ENCODE measurements at regions not wholly inside any gene's neighbourhood (a gene's known extent, or its start where the extent isn't known, plus 50 kb on each side); places are given as distances from the start of the nearest gene placed in this dataset.

DNA sequence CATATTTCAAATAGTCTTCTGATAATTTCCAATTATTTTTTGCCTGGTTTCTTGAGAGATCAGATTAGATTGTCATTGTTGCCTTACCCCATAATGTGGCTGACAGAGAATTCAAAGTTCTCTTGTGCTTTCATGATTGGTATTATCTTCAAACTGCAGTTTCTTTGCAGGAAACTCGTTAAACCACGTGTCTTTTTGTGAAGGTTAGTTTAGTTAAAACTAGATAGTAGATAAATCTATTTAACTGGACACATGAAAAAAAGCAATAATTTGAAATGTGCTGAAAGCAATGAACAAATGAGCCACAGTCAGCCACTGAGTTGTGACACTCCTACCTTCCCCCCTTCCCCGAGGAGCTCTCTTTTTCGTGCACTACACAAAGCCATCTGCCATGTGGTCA is 327.5 kb upstream of the UMPS start:
- Histone ChIP-seq H3K27ac (no peak overlapping the region), H3K36me3 (peaks cover 0 to 8% (median 0%) of the 10 kb centered on the region in 3 donors), H3K27me3 (no peaks in the 10 kb centered on the region), H3K9me3 (no peaks in the 10 kb centered on the region), H3K4me1 (no peaks in the 10 kb centered on the region), H3K4me3 (no peak overlapping the region)
- TF ChIP-seq POLR2A (IDR thresholded peaks at IDR 0.05): no peak
- TF ChIP-seq, protein P1, sequence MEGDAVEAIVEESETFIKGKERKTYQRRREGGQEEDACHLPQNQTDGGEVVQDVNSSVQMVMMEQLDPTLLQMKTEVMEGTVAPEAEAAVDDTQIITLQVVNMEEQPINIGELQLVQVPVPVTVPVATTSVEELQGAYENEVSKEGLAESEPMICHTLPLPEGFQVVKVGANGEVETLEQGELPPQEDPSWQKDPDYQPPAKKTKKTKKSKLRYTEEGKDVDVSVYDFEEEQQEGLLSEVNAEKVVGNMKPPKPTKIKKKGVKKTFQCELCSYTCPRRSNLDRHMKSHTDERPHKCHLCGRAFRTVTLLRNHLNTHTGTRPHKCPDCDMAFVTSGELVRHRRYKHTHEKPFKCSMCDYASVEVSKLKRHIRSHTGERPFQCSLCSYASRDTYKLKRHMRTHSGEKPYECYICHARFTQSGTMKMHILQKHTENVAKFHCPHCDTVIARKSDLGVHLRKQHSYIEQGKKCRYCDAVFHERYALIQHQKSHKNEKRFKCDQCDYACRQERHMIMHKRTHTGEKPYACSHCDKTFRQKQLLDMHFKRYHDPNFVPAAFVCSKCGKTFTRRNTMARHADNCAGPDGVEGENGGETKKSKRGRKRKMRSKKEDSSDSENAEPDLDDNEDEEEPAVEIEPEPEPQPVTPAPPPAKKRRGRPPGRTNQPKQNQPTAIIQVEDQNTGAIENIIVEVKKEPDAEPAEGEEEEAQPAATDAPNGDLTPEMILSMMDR (IDR thresholded peaks at IDR 0.05): no peak
- TF ChIP-seq EP300 (IDR thresholded peaks at IDR 0.05): no peak
- 73 to 77% methylated on average over 4 of the region's 4 CpGs for WGBS, 2 donors
- no peak for DNase-seq (ENCODE audit: low spot score in 2 of 2)

- Histone ChIP-seq H3K27ac (no peak overlapping the region), H3K36me3 (no peaks in the 10 kb centered on the region), H3K27me3 (no peaks in the 10 kb centered on the region), H3K9me3 (no peaks in the 10 kb centered on the region), H3K4me3 (no peak overlapping the region), H3K4me1 (no peaks in the 10 kb centered on the region)
- 79 to 88% methylated on average over 4 of the region's 4 CpGs for WGBS, 2 donors
- DNase-seq (ENCODE audit: low spot score in 2 of 2): no peak
- TF ChIP-seq EP300 (IDR thresholded peaks at IDR 0.05): no peak
- no peak for TF ChIP-seq POLR2A (IDR thresholded peaks at IDR 0.05)
- TF ChIP-seq, protein P1 (IDR thresholded peaks at IDR 0.05): no peak
These were observed 325.6 kb upstream of the UMPS start for GRCh38 chr3:124404621-124405020.

- no peaks in the 10 kb centered on the region for H3K4me1 ChIP-seq
- H3K36me3 ChIP-seq: no peaks in the 10 kb centered on the region
- no peak overlapping the region for H3K4me3 ChIP-seq
- H3K27me3 ChIP-seq: no peaks in the 10 kb centered on the region
- no peaks in the 10 kb centered on the region for H3K9me3 ChIP-seq
- TF ChIP-seq, protein P1 (IDR thresholded peaks at IDR 0.05): no peak
- TF ChIP-seq EP300 (IDR thresholded peaks at IDR 0.05): no peak
- TF ChIP-seq POLR2A (IDR thresholded peaks at IDR 0.05): no peak
- H3K27ac ChIP-seq: no peak overlapping the region
- 92 to 94% methylated on average over 1 of the region's 1 CpG for WGBS, 2 donors
- no peak for DNase-seq (ENCODE audit: low spot score in 2 of 2)
These were observed 323.0 kb upstream of the UMPS start for GRCh38 chr3:124407260-124407659.

- no peaks in the 10 kb centered on the region for H3K36me3 ChIP-seq
- TF ChIP-seq POLR2A (IDR thresholded peaks at IDR 0.05): no peak
- TF ChIP-seq EP300 (IDR thresholded peaks at IDR 0.05): no peak
- TF ChIP-seq, protein P1 (IDR thresholded peaks at IDR 0.05): no peak
- no peaks in the 10 kb centered on the region for H3K9me3 ChIP-seq
- WGBS, 2 donors: 73 to 75% methylated on average over 4 of the region's 4 CpGs
- H3K4me3 ChIP-seq: no peak overlapping the region
- H3K27ac ChIP-seq: no peak overlapping the region
- DNase-seq (ENCODE audit: low spot score in 2 of 2): no peak
- H3K27me3 ChIP-seq: no peaks in the 10 kb centered on the region
- H3K4me1 ChIP-seq: no peaks in the 10 kb centered on the region
These were observed 320.5 kb upstream of the UMPS start for GRCh38 chr3:124409650-124410275.

- H3K9me3 ChIP-seq: no peaks in the 10 kb centered on the region
- no peak for TF ChIP-seq EP300 (IDR thresholded peaks at IDR 0.05)
- no peak for DNase-seq (ENCODE audit: low spot score in 2 of 2)
- 93 to 94% methylated on average over 3 of the region's 3 CpGs for WGBS, 2 donors
- H3K4me3 ChIP-seq: no peak overlapping the region
- no peaks in the 10 kb centered on the region for H3K27me3 ChIP-seq
- peaks cover 0 to under 1% (median 0%) of the 10 kb centered on the region in 3 donors for H3K36me3 ChIP-seq
- no peak overlapping the region for H3K27ac ChIP-seq
- no peaks in the 10 kb centered on the region for H3K4me1 ChIP-seq
These were observed 319.8 kb upstream of the UMPS start for GRCh38 chr3:124410471-124410870.

GRCh38 chr3:124411728-124412127 is 318.5 kb upstream of the UMPS start:
- no peak overlapping the region for H3K4me3 ChIP-seq
- peaks cover 0 to 10% (median 0%) of the 10 kb centered on the region in 3 donors for H3K36me3 ChIP-seq
- DNase-seq (ENCODE audit: low spot score in 2 of 2): no peak
- no peaks in the 10 kb centered on the region for H3K4me1 ChIP-seq
- H3K9me3 ChIP-seq: no peaks in the 10 kb centered on the region
- H3K27me3 ChIP-seq: no peaks in the 10 kb centered on the region
- no peak for TF ChIP-seq POLR2A (IDR thresholded peaks at IDR 0.05)
- TF ChIP-seq, protein P1 (IDR thresholded peaks at IDR 0.05): no peak
- H3K27ac ChIP-seq: no peak overlapping the region
